HG02588 (cell line): ENCODE measurements at regions not wholly inside any gene's neighbourhood (a gene's known extent, or its start where the extent isn't known, plus 50 kb on each side); places are given as distances from the start of the nearest gene placed in this dataset.
"Not testable (repeated sequence)": the region's sequence is repeated elsewhere in the genome, so short reads cannot be mapped to it uniquely, and the experiment has no call there.

Experiments used
- ATAC-seq: cut with Tn5 transposase; IDR thresholded peaks from one replicate; pipeline ENCODE4 v1.9.1; 2021; ENCODE audit warnings: mild to moderate bottlenecking, moderate library complexity; ENCODE audit not compliant: unreplicated experiment

GRCh38 chr9:31520301-31521085 lies 864.0 kb upstream of the ACO1 start:
- peak; percentile 83 for ATAC-seq

GRCh38 chr9:31535651-31536050 lies 848.8 kb upstream of the ACO1 start:
- no peak for ATAC-seq

DNA sequence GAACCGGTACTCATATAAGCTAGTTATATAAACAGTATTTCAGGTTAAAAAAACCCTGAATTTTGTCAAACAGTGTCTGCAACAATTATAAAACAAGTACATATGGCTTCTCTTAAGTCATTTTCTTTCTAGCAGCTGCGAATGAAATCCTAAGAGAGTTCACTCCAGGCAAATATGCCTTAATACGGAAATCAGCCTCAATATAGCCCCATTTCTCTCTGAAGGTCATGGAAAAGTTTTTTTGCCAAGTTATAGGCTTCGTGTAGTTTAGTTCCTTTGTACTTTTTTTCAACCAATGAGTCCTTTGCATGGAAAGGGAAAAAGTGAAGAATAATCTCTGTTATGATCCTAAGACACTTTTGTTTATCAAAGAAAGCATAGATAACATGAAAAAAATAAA lies 848.0 kb upstream of the ACO1 start:
- ATAC-seq = no peak

- no peak for ATAC-seq
Measured at GRCh38 chr9:31541721-31542281, 842.6 kb upstream of the ACO1 start.

DNA sequence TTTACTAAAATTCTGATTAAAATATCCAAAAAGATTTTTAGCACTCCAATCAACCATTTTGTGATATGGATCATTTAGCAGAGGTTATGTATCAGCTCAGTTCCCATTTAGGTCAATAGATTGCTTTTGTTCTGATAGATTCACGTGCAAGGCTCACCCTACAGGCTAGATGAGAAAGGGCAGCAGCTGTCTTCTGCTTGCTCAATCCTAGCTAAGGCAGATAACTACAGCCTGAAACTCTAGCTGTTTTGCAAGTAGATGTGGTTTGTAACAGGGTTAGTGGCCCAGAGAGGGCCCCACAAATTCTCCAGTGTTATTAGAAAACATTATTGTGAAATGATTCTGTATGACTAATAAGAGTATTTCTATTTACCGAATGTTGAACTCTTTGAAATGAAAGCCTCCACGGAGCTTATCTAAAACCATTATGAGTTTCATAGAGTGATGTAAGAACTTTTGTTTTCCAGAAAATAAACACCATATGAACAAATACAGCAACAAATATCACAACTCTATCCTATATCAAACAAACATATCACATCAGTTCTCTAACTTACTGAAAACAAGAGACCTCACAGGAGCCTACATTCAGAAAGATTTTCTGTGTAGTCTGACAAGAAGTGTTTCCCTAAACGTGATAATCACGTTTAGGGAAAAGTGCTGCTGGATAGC lies 841.9 kb upstream of the ACO1 start:
- ATAC-seq = peak; percentile 100

DNA sequence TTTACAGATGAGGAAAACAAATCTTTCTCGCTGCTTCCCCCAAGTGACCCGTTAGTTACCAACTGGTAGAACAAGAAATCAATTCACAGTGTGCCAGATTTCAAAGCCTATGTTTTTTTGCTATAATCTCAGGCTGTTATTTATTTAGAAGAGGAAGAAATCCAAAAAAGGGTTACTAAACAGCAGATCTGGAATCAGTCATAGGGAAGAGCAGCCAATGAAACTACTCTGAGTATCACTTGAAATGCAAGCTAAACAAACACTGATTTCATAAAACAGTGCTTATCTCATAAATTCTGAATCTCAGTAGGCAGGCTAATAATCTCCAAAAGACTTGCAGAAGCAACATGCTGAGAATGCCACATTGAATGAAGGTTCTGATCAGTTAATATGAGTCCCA lies 829.5 kb upstream of the ACO1 start:
- ATAC-seq = no peak

DNA sequence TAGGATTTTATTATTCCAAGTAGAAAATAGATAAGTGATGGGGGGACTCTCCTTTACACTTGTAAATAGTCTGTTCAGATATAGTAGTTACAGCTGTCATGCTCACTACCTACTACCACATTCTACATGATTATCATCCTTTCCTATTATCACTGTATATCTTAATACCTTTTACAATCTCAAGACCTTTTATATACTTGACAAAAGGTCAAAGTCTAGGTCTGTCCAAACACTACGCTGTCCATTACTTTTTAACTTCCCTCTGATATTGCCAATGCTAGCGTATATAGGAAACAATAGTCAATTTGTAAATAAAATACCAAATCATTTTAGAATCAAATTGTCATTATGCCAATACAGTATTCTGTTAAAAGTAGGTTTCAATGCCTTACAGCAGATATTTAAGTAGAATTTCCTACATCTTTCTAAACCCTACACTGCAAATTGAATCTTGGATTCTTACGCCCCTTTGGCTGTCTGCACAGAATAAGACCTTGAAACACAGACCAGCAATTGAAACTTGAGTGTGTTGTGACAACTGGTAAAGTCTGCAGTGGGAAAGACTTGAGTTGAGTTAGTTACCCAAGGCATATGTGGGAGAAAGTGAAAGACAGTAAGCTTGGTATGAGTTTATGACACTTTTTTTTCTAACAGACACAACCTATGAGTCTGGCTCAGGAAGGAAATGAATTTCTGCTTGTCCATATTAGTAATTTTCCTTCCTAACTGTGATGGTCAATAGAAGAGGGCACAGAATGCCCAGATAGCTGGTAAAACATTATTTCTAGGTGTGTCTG lies 827.6 kb upstream of the ACO1 start:
- no peak for ATAC-seq

DNA sequence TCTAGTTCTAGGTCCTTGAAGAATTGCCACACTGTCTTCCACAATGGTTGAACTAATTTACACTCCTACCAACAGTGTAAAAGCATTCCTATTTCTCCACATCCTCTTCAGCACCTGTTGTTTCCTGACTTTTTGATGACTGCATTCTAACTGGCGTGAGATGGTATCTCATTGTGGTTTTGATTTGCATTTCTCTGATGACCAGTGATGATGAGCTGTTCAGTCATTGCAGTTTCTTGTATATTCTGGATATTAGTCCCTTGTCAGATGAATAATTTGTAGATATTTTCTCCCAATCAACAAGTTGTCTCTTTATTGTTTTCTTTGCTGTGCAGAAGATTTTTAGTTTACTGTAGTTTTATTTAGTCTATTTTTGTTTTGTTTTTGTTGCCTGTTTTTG lies 812.3 kb upstream of the ACO1 start:
- ATAC-seq = not testable (repeated sequence)

GRCh38 chr9:31573561-31573960 lies 810.9 kb upstream of the ACO1 start:
- ATAC-seq = no peak

DNA sequence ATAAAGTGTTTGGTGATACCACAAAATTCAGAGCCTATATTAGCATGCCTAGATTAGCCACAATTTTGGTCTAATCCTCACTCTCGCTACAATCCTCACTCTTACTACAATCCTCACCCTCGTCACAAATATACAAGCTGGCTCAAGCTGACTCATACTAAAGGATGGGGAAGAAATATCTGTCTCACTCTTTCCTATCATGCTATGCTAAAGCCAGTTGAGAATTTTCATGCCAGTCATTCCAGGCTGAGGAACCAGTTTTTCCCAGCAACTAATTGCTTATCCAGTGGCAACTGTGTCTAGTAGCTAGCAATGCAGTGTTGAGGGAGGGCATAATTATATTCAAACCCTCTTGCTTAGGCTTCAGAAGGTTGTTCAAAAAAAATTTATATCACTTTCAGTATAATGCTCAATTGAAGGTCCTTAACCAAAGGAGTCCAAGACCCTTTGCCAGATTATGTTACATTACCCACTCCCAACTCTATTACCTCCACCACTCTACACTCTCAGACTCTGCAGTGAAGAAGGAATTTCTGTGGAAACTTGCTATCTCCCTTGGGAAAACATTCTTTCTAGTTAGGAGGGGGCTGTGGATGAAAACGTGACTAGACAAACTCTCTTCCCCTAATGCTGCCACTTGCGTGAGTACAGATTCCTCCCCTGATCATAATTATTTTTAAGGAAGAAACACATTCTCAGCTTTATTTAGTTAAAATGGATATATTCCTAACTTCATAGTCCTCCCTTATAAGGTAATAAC lies 810.3 kb upstream of the ACO1 start:
- no peak for ATAC-seq

DNA sequence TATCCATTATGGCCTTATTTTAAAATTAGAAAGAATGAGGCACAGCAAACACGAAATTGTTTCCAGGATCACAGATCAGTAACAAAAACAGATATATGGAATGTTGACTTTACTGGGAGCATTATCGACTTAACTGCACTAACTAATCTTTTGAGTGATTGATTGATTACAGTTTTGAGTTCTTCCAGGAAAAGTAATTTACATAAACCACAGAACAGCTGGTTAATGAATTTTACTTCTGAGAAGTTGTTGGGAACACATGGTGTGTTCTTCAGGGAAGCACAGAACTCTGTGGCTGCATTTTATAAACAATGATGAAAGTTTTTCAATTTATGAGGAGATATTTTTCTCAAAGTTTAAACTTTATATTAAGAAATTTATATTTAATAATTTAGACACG lies 802.4 kb upstream of the ACO1 start:
- no peak for ATAC-seq

- ATAC-seq = no peak
Measured at GRCh38 chr9:31582561-31582960, 801.9 kb upstream of the ACO1 start.

DNA sequence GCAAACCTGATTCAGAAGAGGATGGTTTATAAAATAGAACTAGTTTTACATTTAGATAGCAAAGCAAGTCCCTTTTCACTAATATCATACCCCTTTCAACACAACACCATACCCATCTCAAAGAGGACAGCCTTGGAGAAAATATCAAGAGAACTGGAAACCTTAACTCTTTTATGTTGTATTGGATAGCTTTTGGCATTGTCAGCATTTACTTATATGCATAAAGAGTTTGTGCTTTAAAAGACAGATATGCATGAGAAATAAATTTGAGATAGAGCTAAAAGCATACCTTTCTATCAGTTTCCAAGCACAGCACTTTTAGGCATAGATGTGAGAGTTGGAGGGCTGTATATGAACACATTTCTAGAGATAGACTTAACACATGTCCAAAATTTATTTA lies 799.3 kb upstream of the ACO1 start:
- no peak for ATAC-seq

DNA sequence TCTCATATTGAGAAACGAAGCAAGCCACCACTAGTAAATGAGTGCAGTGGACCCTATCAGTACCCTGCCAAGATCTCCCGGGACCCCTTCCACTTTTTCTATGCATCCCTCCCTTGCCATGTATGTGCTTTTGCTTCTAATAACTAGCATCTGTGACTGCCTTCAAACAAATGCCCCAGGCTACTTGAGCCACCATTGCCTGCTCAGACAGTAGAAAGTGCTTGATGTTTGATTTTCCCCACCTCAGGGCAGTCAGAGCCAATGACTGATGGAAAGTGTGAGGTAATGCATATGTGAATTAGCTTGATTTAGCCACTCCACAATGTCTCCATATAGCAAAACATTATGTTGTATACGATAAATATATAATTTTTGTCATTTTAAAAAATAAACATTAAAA lies 797.3 kb upstream of the ACO1 start:
- no peak for ATAC-seq

DNA sequence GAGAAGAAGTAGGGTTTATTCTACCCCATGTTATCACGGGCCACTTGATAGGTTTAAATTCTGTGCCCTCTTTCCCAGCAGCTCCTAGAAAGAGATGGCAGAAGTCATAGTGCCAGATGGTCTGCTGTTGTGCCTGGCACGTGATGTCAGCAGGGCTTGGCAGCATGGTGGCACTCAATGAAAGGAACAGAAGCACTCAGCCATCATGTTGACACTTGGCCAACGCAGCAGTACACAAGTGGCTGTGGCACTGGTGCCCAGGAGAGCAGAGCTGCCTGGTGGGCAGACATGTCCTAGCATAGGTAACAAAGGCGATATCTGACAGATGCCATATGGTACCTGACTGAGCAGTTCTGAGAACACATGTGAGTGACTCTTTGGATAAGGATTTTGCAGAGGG lies 796.4 kb upstream of the ACO1 start:
- no peak for ATAC-seq

DNA sequence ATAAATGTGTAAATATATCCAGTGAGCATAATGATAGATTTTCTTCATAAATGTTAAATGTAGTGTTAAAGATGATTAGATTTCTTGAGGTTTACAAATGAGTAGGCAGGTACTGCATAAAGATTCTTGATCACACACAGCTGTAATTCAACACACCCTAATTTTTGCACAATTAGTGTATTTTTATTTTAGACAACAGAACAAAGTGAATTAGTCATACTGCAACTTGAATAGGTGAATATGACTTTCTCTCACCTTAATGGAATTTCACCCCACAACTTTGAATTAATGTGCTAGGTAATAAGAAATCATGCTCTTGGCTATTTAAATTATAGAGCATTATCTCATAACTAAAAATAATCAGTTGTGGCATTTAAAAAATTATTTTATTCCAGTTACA lies 795.7 kb upstream of the ACO1 start:
- ATAC-seq = no peak

DNA sequence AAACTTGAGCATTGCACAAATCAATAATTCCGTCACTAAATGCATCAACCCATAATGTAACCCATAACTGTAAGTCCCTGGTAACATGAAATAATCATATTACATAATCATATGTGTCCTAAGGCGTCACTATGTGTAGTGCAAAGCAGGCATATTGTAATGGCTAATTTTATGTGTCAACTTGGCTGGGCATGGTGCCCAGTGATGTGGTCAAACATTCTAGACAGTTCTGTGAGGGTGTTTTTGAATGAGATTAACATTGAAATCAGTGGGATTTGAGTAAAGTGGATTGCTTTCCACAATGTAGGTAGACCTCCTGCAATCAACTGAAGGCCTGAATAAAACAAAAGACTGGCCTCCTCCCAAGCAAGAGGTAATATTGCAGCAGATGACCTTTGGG lies 794.4 kb upstream of the ACO1 start:
- no peak for ATAC-seq

DNA sequence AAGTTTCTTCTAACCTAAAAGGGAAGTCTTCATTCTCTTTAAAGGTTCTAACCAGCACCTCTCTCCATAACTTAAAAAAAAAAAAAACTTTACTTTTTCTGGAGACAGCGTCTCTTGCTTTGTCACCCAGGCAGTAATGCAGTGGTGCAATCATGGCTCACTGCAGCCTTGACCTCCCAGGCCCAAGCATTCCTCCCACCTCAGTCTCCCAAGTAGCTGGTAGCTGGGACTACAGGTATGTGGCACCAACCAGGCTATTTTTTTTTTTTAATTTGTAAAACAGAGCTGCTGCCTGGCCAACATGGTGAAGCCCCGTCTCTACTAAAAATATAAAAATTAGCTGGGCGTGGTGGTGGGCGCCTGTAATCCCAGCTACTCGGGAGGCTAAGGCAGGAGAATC lies 787.4 kb upstream of the ACO1 start:
- not testable (repeated sequence) for ATAC-seq

GRCh38 chr9:31597977-31598376 lies 786.5 kb upstream of the ACO1 start:
- ATAC-seq = peak; percentile 63

GRCh38 chr9:31601666-31602065 lies 782.8 kb upstream of the ACO1 start:
- no peak for ATAC-seq

DNA sequence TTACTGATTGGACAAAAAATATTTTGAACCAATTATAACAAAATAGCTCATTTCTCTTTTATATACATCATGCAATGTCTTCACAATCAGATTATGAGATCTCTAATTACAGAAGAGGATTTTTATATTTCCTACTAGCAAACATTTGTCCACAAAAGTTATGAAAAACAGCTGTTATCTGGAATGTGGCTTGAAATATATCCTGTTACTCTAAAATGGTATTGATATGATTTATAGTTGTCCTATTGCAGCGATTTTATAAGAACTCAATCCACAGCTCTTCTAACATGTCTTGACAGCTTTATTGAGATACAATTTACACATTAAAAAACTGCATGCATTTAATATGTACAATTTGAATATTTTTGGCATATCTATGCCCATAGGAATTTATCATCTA lies 779.9 kb upstream of the ACO1 start:
- no peak for ATAC-seq
